Activated CD8-positive, alpha-beta memory T cell treated with anti-CD3 and anti-CD28 coated beads, Interleukin-2, amount 50 U/mL, for 4 hours (primary cell): ENCODE measurements at regions not wholly inside any gene's neighbourhood (a gene's known extent, or its start where the extent isn't known, plus 50 kb on each side); places are given as distances from the start of the nearest gene placed in this dataset.

Experiments used
- DNase-seq: peaks from one replicate; pipeline ENCODE4 v3.0.0-alpha.2; 2020

- no peak for DNase-seq
Measured at GRCh38 chr10:25661632-25662031, 272.4 kb upstream of the MYO3A start.

GRCh38 chr10:25666276-25666675 is 267.8 kb upstream of the MYO3A start:
- DNase-seq, result no peak

GRCh38 chr10:25675204-25675603 is 258.8 kb upstream of the MYO3A start:
- no peak for DNase-seq

- no peak for DNase-seq
Measured at GRCh38 chr10:25675615-25676014, 258.4 kb upstream of the MYO3A start.

GRCh38 chr10:25678220-25678619 is 255.8 kb upstream of the MYO3A start:
- DNase-seq, result no peak

GRCh38 chr10:25678666-25679065 is 255.4 kb upstream of the MYO3A start:
- no peak for DNase-seq

GRCh38 chr10:25682203-25682851 is 251.7 kb upstream of the MYO3A start:
- no peak for DNase-seq

GRCh38 chr10:25683344-25683743 is 250.7 kb upstream of the MYO3A start:
- no peak for DNase-seq

GRCh38 chr10:25687521-25687920 is 246.5 kb upstream of the MYO3A start:
- no peak for DNase-seq

GRCh38 chr10:25689346-25690100 is 244.5 kb upstream of the MYO3A start:
- DNase-seq, result no peak

GRCh38 chr10:25692761-25693160 is 241.3 kb upstream of the MYO3A start:
- no peak for DNase-seq

- DNase-seq, result no peak
Measured at GRCh38 chr10:25694206-25694933, 239.7 kb upstream of the MYO3A start.

GRCh38 chr10:25694971-25695370 is 239.1 kb upstream of the MYO3A start:
- DNase-seq, result no peak

- no peak for DNase-seq
Measured at GRCh38 chr10:25695586-25695985, 238.4 kb upstream of the MYO3A start.

- DNase-seq, result no peak
Measured at GRCh38 chr10:25696013-25696708, 237.9 kb upstream of the MYO3A start.

GRCh38 chr10:25697412-25697811 is 236.6 kb upstream of the MYO3A start:
- DNase-seq, result no peak

GRCh38 chr10:25698638-25699037 is 235.4 kb upstream of the MYO3A start:
- DNase-seq, result no peak

GRCh38 chr10:25699631-25700030 is 234.4 kb upstream of the MYO3A start:
- no peak for DNase-seq

- DNase-seq, result no peak
Measured at GRCh38 chr10:25701652-25702051, 232.4 kb upstream of the MYO3A start.

GRCh38 chr10:25704622-25705021 is 229.4 kb upstream of the MYO3A start:
- DNase-seq, result no peak

GRCh38 chr10:25707572-25707971 is 226.5 kb upstream of the MYO3A start:
- no peak for DNase-seq

- DNase-seq, result no peak
Measured at GRCh38 chr10:25707976-25708671, 225.9 kb upstream of the MYO3A start.

GRCh38 chr10:25713894-25714240 is 220.2 kb upstream of the MYO3A start:
- no peak for DNase-seq
